22Rv1 (cell line): ENCODE measurements at regions not wholly inside any gene's neighbourhood (a gene's known extent, or its start where the extent isn't known, plus 50 kb on each side); places are given as distances from the start of the nearest gene placed in this dataset.

ENCODE experiments used
- ZFX ChIP-seq: fragments of 450-650 bp; IDR thresholded peaks from 2 replicates; pipeline ENCODE4 v1.6.1; 2017; ENCODE audit warnings: antibody characterized with exemption, borderline replicate concordance
- TF ChIP-seq, protein P1 (sequence below): fragments of 450-650 bp; IDR thresholded peaks from 2 replicates; pipeline ENCODE4 v1.5.1; 2017; ENCODE audit warnings: mild to moderate bottlenecking

DNA sequence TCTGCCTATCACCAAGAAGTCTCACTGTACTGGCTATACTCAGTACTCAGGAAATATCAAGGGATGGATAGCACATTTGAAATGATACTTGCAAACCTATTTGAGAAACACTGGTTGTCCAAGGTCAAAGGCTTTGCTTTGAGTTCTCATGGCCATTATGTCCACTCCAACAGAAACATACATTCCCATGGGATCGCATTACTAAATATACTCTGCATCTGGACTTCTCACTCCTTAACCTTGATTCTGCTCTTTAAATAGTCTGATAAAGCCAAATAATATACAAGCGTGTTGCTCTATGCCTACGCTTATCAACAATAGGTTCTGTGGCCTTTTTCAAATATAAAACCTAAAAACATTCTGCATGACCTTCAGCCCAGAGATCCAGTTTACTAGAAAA, 1054.8 kb downstream of the MRPL39 start:
- TF ChIP-seq, protein P1, sequence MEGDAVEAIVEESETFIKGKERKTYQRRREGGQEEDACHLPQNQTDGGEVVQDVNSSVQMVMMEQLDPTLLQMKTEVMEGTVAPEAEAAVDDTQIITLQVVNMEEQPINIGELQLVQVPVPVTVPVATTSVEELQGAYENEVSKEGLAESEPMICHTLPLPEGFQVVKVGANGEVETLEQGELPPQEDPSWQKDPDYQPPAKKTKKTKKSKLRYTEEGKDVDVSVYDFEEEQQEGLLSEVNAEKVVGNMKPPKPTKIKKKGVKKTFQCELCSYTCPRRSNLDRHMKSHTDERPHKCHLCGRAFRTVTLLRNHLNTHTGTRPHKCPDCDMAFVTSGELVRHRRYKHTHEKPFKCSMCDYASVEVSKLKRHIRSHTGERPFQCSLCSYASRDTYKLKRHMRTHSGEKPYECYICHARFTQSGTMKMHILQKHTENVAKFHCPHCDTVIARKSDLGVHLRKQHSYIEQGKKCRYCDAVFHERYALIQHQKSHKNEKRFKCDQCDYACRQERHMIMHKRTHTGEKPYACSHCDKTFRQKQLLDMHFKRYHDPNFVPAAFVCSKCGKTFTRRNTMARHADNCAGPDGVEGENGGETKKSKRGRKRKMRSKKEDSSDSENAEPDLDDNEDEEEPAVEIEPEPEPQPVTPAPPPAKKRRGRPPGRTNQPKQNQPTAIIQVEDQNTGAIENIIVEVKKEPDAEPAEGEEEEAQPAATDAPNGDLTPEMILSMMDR = no peak
- no peak for TF ChIP-seq ZFX
